GM12878 (cell line): ENCODE measurements at regions not wholly inside any gene's neighbourhood (a gene's known extent, or its start where the extent isn't known, plus 50 kb on each side); places are given as distances from the start of the nearest gene placed in this dataset.

ENCODE experiments used
- ATAC-seq: fragments of 200-7000 bp; cut with Tn5 transposase; 3 replicates; pipeline ENCODE4 v1.9.1; 2020; ENCODE audit warnings: mild to moderate bottlenecking, moderate library complexity
- BruUV-seq: library from RNA; stranded (reverse); fragments of 400-500 nt; replicated peaks from 2 replicates; lab custom pipeline; 2021; lab: Mats Ljungman, UMichigan
- CTCF ChIA-PET: fragments of 300-600 bp; sonication (Branson Sonifier 250); formaldehyde crosslinking; extraction: SDS; loops from one replicate; lab custom pipeline; 2021; ENCODE audit warnings: inconsistent platforms; lab: Yijun Ruan, JAX
- POLR2A ChIA-PET: fragments of 350-600 bp; formaldehyde crosslinking; extraction: SDS; loops from one replicate; lab custom pipeline; 2021; ENCODE audit warnings: inconsistent platforms; lab: Charles Lee
- RAD21 ChIA-PET: fragments of 300-600 bp; sonication (Branson Sonifier 250); formaldehyde crosslinking; loops from one replicate; lab custom pipeline; 2023; ENCODE audit warnings: antibody characterized with exemption; ENCODE audit not compliant: unreplicated experiment; lab: Charles Lee
- SMC1A ChIA-PET: fragments of 300-600 bp; sonication (Branson Sonifier 250); formaldehyde crosslinking; loops from one replicate; lab custom pipeline; 2023; ENCODE audit not compliant: unreplicated experiment, uncharacterized antibody; lab: Charles Lee
- DNase-seq: peaks from one replicate; pipeline ENCODE4 v3.0.0-alpha.2; 2011; ENCODE audit warnings: low read depth, low spot score
- FAIRE-seq: peaks from 3 replicates; lab custom pipeline; 2011; peaks lifted over from hg19 to GRCh38; lab: Jason Lieb, UNC
- H2AFZ ChIP-seq: 2 replicates; pipeline ENCODE4 v1.6.0; 2011; ENCODE audit warnings: low read depth, low read length, control low read depth; ENCODE audit not compliant: control insufficient read depth
- H3K27ac ChIP-seq: 2 replicates; pipeline ENCODE4 v1.5.1; 2011; ENCODE audit warnings: control low read depth; ENCODE audit not compliant: control insufficient read depth, insufficient read depth
- H3K27me3 ChIP-seq, 2 experiments: replicated peaks in 1 of 2; 2 replicates each; pipeline versions ENCODE4 v1.6.0 to v1.6.1; 2011; ENCODE audit warnings: low read length in 1 of 2; ENCODE audit not compliant: control insufficient read depth in 2 of 2, insufficient read depth in 2 of 2
- H3K36me3 ChIP-seq, 2 experiments: 2 replicates each; pipeline ENCODE4 v1.5.1; 2011; ENCODE audit warnings: low read length in 1 of 2; ENCODE audit not compliant: control insufficient read depth in 2 of 2, insufficient read depth in 2 of 2
- H3K4me1 ChIP-seq: 2 replicates; pipeline ENCODE4 v1.6.1; 2011; ENCODE audit warnings: mild to moderate bottlenecking, low read length, moderate library complexity, mixed read lengths; ENCODE audit not compliant: control insufficient read depth, insufficient read depth
- H3K4me2 ChIP-seq: 2 replicates; pipeline ENCODE4 v1.6.0; 2011; ENCODE audit warnings: control low read depth; ENCODE audit not compliant: control insufficient read depth, insufficient read depth
- H3K4me3 ChIP-seq: fragments of 200-600 bp; sonication (generic); 2 replicates; pipeline ENCODE4 v1.5.1; 2016
- H3K79me2 ChIP-seq: 2 replicates; pipeline ENCODE4 v1.6.0; 2011; ENCODE audit warnings: low read length; ENCODE audit not compliant: control insufficient read depth, insufficient read depth
- H3K9ac ChIP-seq: 2 replicates; pipeline ENCODE4 v1.8.0; 2011; ENCODE audit warnings: low read length, control low read depth, mixed read lengths; ENCODE audit not compliant: control insufficient read depth, insufficient read depth
- H3K9me3 ChIP-seq: replicated peaks from 3 replicates; pipeline ENCODE4 v1.5.1; 2011; ENCODE audit warnings: mild to moderate bottlenecking, low read length; ENCODE audit not compliant: control insufficient read depth, insufficient read depth
- H4K20me1 ChIP-seq: 2 replicates; pipeline ENCODE4 v1.6.0; 2011; ENCODE audit not compliant: control insufficient read depth, insufficient read depth
- BACH1 ChIP-seq: fragments of 450-650 bp; IDR thresholded peaks from 2 replicates; pipeline ENCODE4 v1.6.1; 2017; ENCODE audit warnings: mild to moderate bottlenecking, borderline replicate concordance
- BHLHE40 ChIP-seq, 2 experiments: fragments of 450-650 bp in 1 of 2; IDR thresholded peaks; 2 replicates each; pipeline ENCODE4 v1.6.1; 2011 to 2017; ENCODE audit warnings: low read depth in 2 of 2, borderline replicate concordance in 1 of 2, improper control_type of control experiment in 1 of 2, low read length in 1 of 2, mild to moderate bottlenecking in 1 of 2
- BRCA1 ChIP-seq: IDR thresholded peaks from 2 replicates; pipeline ENCODE4 v1.6.1; 2011; ENCODE audit warnings: low read depth, low read length, improper control_type of control experiment
- E2F4 ChIP-seq: IDR thresholded peaks from 2 replicates; pipeline ENCODE4 v1.6.1; 2012; ENCODE audit warnings: low read depth, low read length, improper control_type of control experiment
- HCFC1 ChIP-seq: fragments of 150-350 bp; IDR thresholded peaks from 2 replicates; pipeline ENCODE4 v1.6.1; 2014; ENCODE audit warnings: low read length
- IKZF2 ChIP-seq, 2 experiments: fragments of 450-650 bp; IDR thresholded peaks; 2 replicates each; pipeline ENCODE4 v1.6.1; 2017; ENCODE audit warnings: mild to moderate bottlenecking in 2 of 2, moderate library complexity in 2 of 2
- IRF4 ChIP-seq: IDR thresholded peaks from 2 replicates; pipeline ENCODE4 v1.6.1; 2011; ENCODE audit warnings: low read depth, low read length
- KLF5 ChIP-seq: fragments of 450-650 bp; IDR thresholded peaks from 2 replicates; pipeline ENCODE4 v1.6.1; 2014; ENCODE audit warnings: mild to moderate bottlenecking; ENCODE audit not compliant: partially characterized antibody
- PAX5 ChIP-seq: IDR thresholded peaks from 2 replicates; pipeline ENCODE4 v1.6.1; 2011; ENCODE audit warnings: low read depth, low read length, borderline replicate concordance
- PAX8 ChIP-seq: fragments of 450-650 bp; IDR thresholded peaks from 2 replicates; pipeline ENCODE4 v1.6.1; 2017; ENCODE audit warnings: mild to moderate bottlenecking, moderate library complexity
- PRDM15 ChIP-seq: fragments of 450-650 bp; formaldehyde crosslinking; IDR thresholded peaks from 2 replicates; pipeline ENCODE4 v1.4.0; 2020; ENCODE audit warnings: mild to moderate bottlenecking, moderate library complexity
- SMAD1 ChIP-seq: fragments of 450-650 bp; IDR thresholded peaks from 2 replicates; pipeline ENCODE4 v1.6.1; 2018; ENCODE audit warnings: mild to moderate bottlenecking, low read depth; ENCODE audit not compliant: partially characterized antibody
- SMC3 ChIP-seq: IDR thresholded peaks from 2 replicates; pipeline ENCODE4 v1.6.1; 2011; ENCODE audit warnings: low read length, improper control_type of control experiment, borderline replicate concordance
- TARDBP ChIP-seq: IDR thresholded peaks from 2 replicates; pipeline ENCODE4 v1.6.1; 2016; ENCODE audit warnings: borderline replicate concordance
- USF2 ChIP-seq: IDR thresholded peaks from 2 replicates; pipeline ENCODE4 v1.6.1; 2011; ENCODE audit warnings: low read depth, low read length, improper control_type of control experiment, borderline replicate concordance
- ZSCAN29 ChIP-seq: fragments of 450-650 bp; IDR thresholded peaks from 2 replicates; pipeline ENCODE4 v1.6.1; 2017; ENCODE audit warnings: mild to moderate bottlenecking, moderate library complexity
- WGBS: methylation state at CpG from one replicate; pipeline ENCODE4 v1.1.6; 2016; ENCODE audit warnings: low lambda C conversion rate; ENCODE audit not compliant: insufficient replicate concordance, insufficient coverage; ENCODE audit errors: missing lambda C conversion rate; 5-methylcytosine and 5-hydroxymethylcytosine counted together
- in situ Hi-C: fragments of 300-500 bp; cut with MboI; formaldehyde crosslinking; loops from 9 replicates; pipeline ENCODE4 v1.14.3; 2018; ENCODE audit warnings: mixed read lengths
- intact Hi-C: fragments of 100-400 bp; cut with micrococcal nuclease; formaldehyde crosslinking; loops from one replicate; pipeline ENCODE4 v1.14.2; 2022; ENCODE audit not compliant: unreplicated experiment

- ChIA-PET POLR2A (no interaction called here), RAD21 (no interaction called here), SMC1A (interaction anchor here (1.3 kb wide), 1 partner anchor 38 kb away, joined by 3 read pairs; no protein-coding TSS in a partner anchor), CTCF (interaction anchor here (0.6 kb wide), 1 partner anchor 45 kb away, joined by 4 read pairs; no protein-coding TSS in a partner anchor)
- Histone ChIP-seq H3K4me1 (no peaks in the 10 kb centered on the region), H3K36me3 (no peaks in the 10 kb centered on the region), H4K20me1 (no peaks in the 10 kb centered on the region), H3K4me3 (no peak overlapping the region), H3K4me2 (no peak overlapping the region), H3K27ac (no peak overlapping the region), H2AFZ (no peak overlapping the region), H3K27me3 (no peaks in the 10 kb centered on the region), H3K9ac (no peak overlapping the region), H3K9me3 (no peaks in the 10 kb centered on the region; the same call in 2 of the 3 replicates), H3K79me2 (no peaks in the 10 kb centered on the region)
- DNase-seq (no peak), FAIRE-seq (no peak), ATAC-seq (no peak)
- 33% methylated on average over 4 of the region's 4 CpGs for WGBS
- BruUV-seq: no TSS peak
- in situ Hi-C loops: no loop called here
- intact Hi-C loops: no loop called here
- TF ChIP-seq USF2 (no peak), BACH1 (no peak), SMC3 (no peak), E2F4 (no peak), ZSCAN29 (no peak), TARDBP (no peak), PRDM15 (CRISPR knock-in tag) (no peak), KLF5 (no peak), HCFC1 (no peak), PAX5 (no peak), BHLHE40 (IDR thresholded peaks at IDR 0.05; ENCODE audit: borderline replicate concordance in 1 of 2, low read depth in 2 of 2, low read length in 1 of 2) (no peak), PAX8 (no peak), SMAD1 (no peak), BRCA1 (no peak), IRF4 (no peak), IKZF2 (IDR thresholded peaks at IDR 0.05) (no peak)
These were observed 80.8 kb upstream of the OSMR start for GRCh38 chr5:38764937-38765391.
